ENCODE measurements at regions not wholly inside any gene's neighbourhood (a gene's known extent, or its start where the extent isn't known, plus 50 kb on each side); places are given as distances from the start of the nearest gene placed in this dataset.

- dilution Hi-C loops (cut with MboI; ENCODE audit: extremely low pct_ligation_motif_present, low sequenced_read_pairs) (no loop called here), intact Hi-C loops (cut with micrococcal nuclease) (no loop called here)
- no peaks in the 10 kb centered on the region for H3K27me3 ChIP-seq (ENCODE audit: control insufficient read depth in 2 of 2, insufficient read depth in 2 of 2, low read length in 2 of 2)
- no peak overlapping the region for H3K4me3 ChIP-seq (replicated peaks in 1 of 3; ENCODE audit: insufficient read depth in 1 of 3, low read depth in 1 of 3, low read length in 3 of 3)
- no peak for DNase-seq (ENCODE audit: low read depth, low spot score)
- POLR2A ChIA-PET, result no interaction called here
- no peak overlapping the region for H3K9ac ChIP-seq (replicated peaks; ENCODE audit: extremely low read depth, insufficient read depth, low read length)
- no peaks in the 10 kb centered on the region for H3K9me3 ChIP-seq (replicated peaks; ENCODE audit: control insufficient read depth, insufficient read depth, low read length)
- BruUV-seq (replicated peaks), result no TSS peak
- no peak for TF ChIP-seq POLR2AphosphoS5 (IDR thresholded peaks at IDR 0.05; ENCODE audit: insufficient read depth, low read depth, low read length)
- no peak for TF ChIP-seq MAX (IDR thresholded peaks at IDR 0.05; ENCODE audit: insufficient read depth, insufficient read length)
- TF ChIP-seq JUN (IDR thresholded peaks at IDR 0.05; ENCODE audit: borderline replicate concordance, insufficient read depth, insufficient read length, low read depth), result no peak
- TF ChIP-seq CTCF (IDR thresholded peaks at IDR 0.05; ENCODE audit: extremely low read depth in 1 of 2, insufficient read depth in 1 of 2, low read depth in 1 of 2, low read length in 2 of 2), result no peak
- no peak for TF ChIP-seq FOS (IDR thresholded peaks at IDR 0.05; ENCODE audit: borderline replicate concordance, insufficient read depth, low read length)
- no peak for TF ChIP-seq EZH2 (IDR thresholded peaks at IDR 0.05; ENCODE audit: borderline replicate concordance, low read depth, low read length, severe bottlenecking)
- TF ChIP-seq POLR2A (IDR thresholded peaks at IDR 0.05; ENCODE audit: low read depth, low read length), result no peak
- TF ChIP-seq GATA2 (IDR thresholded peaks at IDR 0.05; ENCODE audit: insufficient read depth, insufficient read length, low read depth, low read length), result no peak
- no peak for TF ChIP-seq MYC (IDR thresholded peaks at IDR 0.05; ENCODE audit: low read depth, low read length)
- no peaks in the 10 kb centered on the region for H3K79me2 ChIP-seq (ENCODE audit: control insufficient read depth, insufficient read depth, low read length)
- H3K4me1 ChIP-seq (ENCODE audit: control insufficient read depth, extremely low read depth, insufficient read depth, low read length), result no peaks in the 10 kb centered on the region
- H3K27ac ChIP-seq (ENCODE audit: insufficient read depth, low read depth, low read length), result no peak overlapping the region
- H3K36me3 ChIP-seq (ENCODE audit: control insufficient read depth in 2 of 2, extremely low read depth in 1 of 2, insufficient read depth in 2 of 2, low read length in 2 of 2), result no peaks in the 10 kb centered on the region
- H2AFZ ChIP-seq (ENCODE audit: low read depth, low read length), result no peak overlapping the region
- FAIRE-seq, result no peak
- no peaks in the 10 kb centered on the region for H3K9me1 ChIP-seq (replicated peaks; ENCODE audit: control insufficient read depth, extremely low read depth, insufficient read depth, low read length)
- H4K20me1 ChIP-seq (replicated peaks; ENCODE audit: control insufficient read depth, extremely low read depth, insufficient read depth, low read length), result no peaks in the 10 kb centered on the region
- CTCF ChIA-PET, result no interaction called here
- no peak overlapping the region for H3K4me2 ChIP-seq (ENCODE audit: insufficient read depth, low read length)
Observed at GRCh38 chr17:70606086-70606485, 436.8 kb downstream of the KCNJ2 start.

Data from endothelial cell of umbilical vein (primary cell).